Heart left ventricle (tissue), 13 donors: ENCODE measurements at regions not wholly inside any gene's neighbourhood (a gene's known extent, or its start where the extent isn't known, plus 50 kb on each side); places are given as distances from the start of the nearest gene placed in this dataset.

Experiments used
- CTCF ChIP-seq, 12 donors: fragments of 200-600 bp; sonication (generic) in 4 of 12; IDR thresholded peaks; one replicate each; pipeline versions ENCODE4 v1.5.0 to v1.8.0; 2018 to 2022; ENCODE audit warnings: antibody characterized with exemption in 12 of 12, mild to moderate bottlenecking in 5 of 12
- POLR2A ChIP-seq, 2 donors: fragments of 450-650 bp; IDR thresholded peaks; one replicate each; pipeline ENCODE4 v1.6.1; 2017; ENCODE audit warnings: antibody characterized with exemption in 2 of 2, mild to moderate bottlenecking in 2 of 2, moderate library complexity in 2 of 2
- donor health status: ischemic (EF 13 %, LVEDD 7.1; RV severe dilation, severe dysfunction).
- donor health status: DM: no; HTN: yes; CAD: no.
- donor health status: DM: no; HTN: no; CAD: no.
- donor health status: ischemic (EF 25% LVEDD 6.9; RV normal size, moderate dysfunction).
- donor health status: ischemic (EF 25% LVEDD 5.7; RV mildly dilated, moderate dysfunction).
- donor health status: ischemic (EF 35%, LVEDD 5.7; RV mildly dilated, moderate dysfunction).
- donor health status: nonischemic (EF 11% LVEDD 7.7; RV severe dilation, severe dysfunction).
- donor health status: DM: yes; HTN: yes; CAD: no.
- donor health status: PGD.
- donor health status: ischemic (EF 29% LVEDD 5.4; RV normal size, mild dysfunction).
- donor health status: nonischemic (EF 23%, LVEDD 6.1; RV moderate dilation, normal function).

GRCh38 chr22:26979294-26979693 is 321.9 kb downstream of the MIAT start:
- TF ChIP-seq CTCF (IDR thresholded peaks at IDR 0.05): no peak
- no peak for TF ChIP-seq POLR2A (IDR thresholded peaks at IDR 0.05)
